Esophagus squamous epithelium (tissue), 5 donors: ENCODE measurements at regions not wholly inside any gene's neighbourhood (a gene's known extent, or its start where the extent isn't known, plus 50 kb on each side); places are given as distances from the start of the nearest gene placed in this dataset.
"Not testable (repeated sequence)": the region's sequence is repeated elsewhere in the genome, so short reads cannot be mapped to it uniquely, and the experiment has no call there.

Experiments used
- DNase-seq: peaks from one replicate; lab custom pipeline; 2025; lab: John Stamatoyannopoulos, UW
- H3K27ac ChIP-seq, 4 donors: fragments of 200-600 bp; sonication (generic); one replicate each; pipeline ENCODE4 v1.5.1; 2016 to 2019; ENCODE audit warnings: mild to moderate bottlenecking in 1 of 4
- H3K27me3 ChIP-seq, 4 donors: fragments of 200-600 bp; sonication (generic); 1 replicate in 3 of 4; 2 replicates in 1 of 4; pipeline versions ENCODE4 v1.5.1 to v1.6.0; 2017 to 2021; ENCODE audit warnings: antibody characterized with exemption in 1 of 4
- H3K36me3 ChIP-seq, 3 donors: fragments of 200-600 bp; sonication (generic); one replicate each; pipeline ENCODE4 v1.5.1; 2016 to 2019
- H3K4me1 ChIP-seq, 3 donors: fragments of 200-600 bp; sonication (generic); one replicate each; pipeline ENCODE4 v1.5.1; 2017 to 2019
- H3K4me3 ChIP-seq, 4 donors: fragments of 200-600 bp; sonication (generic); 1 replicate in 3 of 4; 2 replicates in 1 of 4; pipeline ENCODE4 v1.5.1; 2016 to 2019; ENCODE audit warnings: mild to moderate bottlenecking in 2 of 4, moderate library complexity in 1 of 4
- H3K9me3 ChIP-seq, 3 donors: fragments of 200-600 bp; sonication (generic); one replicate each; pipeline ENCODE4 v1.5.1; 2016 to 2019
- POLR2A ChIP-seq, 4 donors: fragments of 450-650 bp; IDR thresholded peaks; one replicate each; pipeline ENCODE4 v1.6.1; 2017; ENCODE audit warnings: antibody characterized with exemption in 4 of 4, mild to moderate bottlenecking in 4 of 4, moderate library complexity in 3 of 4
- WGBS, 2 donors: methylation state at CpG; one replicate each; pipeline ENCODE4 v1.1.5; 2018; 5-methylcytosine and 5-hydroxymethylcytosine counted together
- intact Hi-C: fragments of 100-400 bp; cut with DNase I; formaldehyde crosslinking; loops from one replicate; pipeline ENCODE4 v1.15.0; 2022
- TF ChIP-seq, protein P1 (sequence below), 6 experiments: fragments of 450-650 bp in 4 of 6; fragments of 200-600 bp in 2 of 6; sonication (generic) in 2 of 6; IDR thresholded peaks; one replicate each; pipeline ENCODE4 v1.5.1; 2016 to 2019; ENCODE audit warnings: antibody characterized with exemption in 6 of 6, mild to moderate bottlenecking in 4 of 6, moderate library complexity in 4 of 6
- donor health status: DM: yes; HTN: yes; CAD: no.

DNA sequence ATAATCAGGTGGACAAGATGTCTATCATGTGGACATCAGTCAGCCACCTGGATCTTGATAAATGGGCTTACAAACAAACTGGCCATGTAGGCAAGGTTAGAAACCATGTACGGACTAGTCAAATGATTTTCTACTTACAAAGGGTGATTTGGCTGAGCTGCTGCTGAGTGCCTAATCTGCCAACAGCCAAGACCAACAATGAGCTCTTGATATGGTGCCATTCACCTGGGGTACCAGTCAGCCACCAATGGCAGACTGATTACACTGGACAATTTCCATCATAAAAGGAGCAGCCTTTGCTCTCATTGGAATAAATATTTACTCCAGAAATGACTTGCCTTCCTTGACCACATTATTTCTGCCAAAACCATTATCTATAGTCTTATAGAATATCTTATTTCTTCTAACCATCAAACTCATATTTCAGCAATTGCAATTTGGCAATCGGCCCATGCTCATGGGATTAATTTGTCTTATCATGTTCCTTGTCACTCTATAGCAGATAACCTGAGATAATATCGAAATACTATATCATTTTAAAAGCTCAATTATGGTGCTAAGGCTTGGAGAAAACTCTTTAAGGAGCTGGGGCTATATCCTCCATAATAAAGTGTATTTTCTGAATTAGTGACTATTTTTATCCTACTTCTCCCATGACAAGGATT is 135.1 kb downstream of the SLC25A46 start:
- TF ChIP-seq, protein P1, sequence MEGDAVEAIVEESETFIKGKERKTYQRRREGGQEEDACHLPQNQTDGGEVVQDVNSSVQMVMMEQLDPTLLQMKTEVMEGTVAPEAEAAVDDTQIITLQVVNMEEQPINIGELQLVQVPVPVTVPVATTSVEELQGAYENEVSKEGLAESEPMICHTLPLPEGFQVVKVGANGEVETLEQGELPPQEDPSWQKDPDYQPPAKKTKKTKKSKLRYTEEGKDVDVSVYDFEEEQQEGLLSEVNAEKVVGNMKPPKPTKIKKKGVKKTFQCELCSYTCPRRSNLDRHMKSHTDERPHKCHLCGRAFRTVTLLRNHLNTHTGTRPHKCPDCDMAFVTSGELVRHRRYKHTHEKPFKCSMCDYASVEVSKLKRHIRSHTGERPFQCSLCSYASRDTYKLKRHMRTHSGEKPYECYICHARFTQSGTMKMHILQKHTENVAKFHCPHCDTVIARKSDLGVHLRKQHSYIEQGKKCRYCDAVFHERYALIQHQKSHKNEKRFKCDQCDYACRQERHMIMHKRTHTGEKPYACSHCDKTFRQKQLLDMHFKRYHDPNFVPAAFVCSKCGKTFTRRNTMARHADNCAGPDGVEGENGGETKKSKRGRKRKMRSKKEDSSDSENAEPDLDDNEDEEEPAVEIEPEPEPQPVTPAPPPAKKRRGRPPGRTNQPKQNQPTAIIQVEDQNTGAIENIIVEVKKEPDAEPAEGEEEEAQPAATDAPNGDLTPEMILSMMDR (IDR thresholded peaks at IDR 0.05): no peak
- TF ChIP-seq POLR2A (IDR thresholded peaks at IDR 0.05): no peak
- Histone ChIP-seq H3K36me3 (no peaks in the 10 kb centered on the region), H3K9me3 (no peaks in the 10 kb centered on the region), H3K27ac (no peak overlapping the region), H3K27me3 (no peaks in the 10 kb centered on the region), H3K4me1 (no peaks in the 10 kb centered on the region), H3K4me3 (no peak overlapping the region)
- WGBS, 2 donors: 38 to 40% methylated on average over 3 of the region's 3 CpGs
- DNase-seq: no peak
- intact Hi-C loops: no loop called here

GRCh38 chr5:110875115-110875514 is 136.3 kb downstream of the SLC25A46 start:
- H3K36me3 ChIP-seq, H3K4me1 ChIP-seq, H3K9me3 ChIP-seq, H3K27ac ChIP-seq, intact Hi-C loops, H3K4me3 ChIP-seq, H3K27me3 ChIP-seq, DNase-seq: not testable (repeated sequence)

GRCh38 chr5:110878115-110878514 is 139.3 kb downstream of the SLC25A46 start:
- Histone ChIP-seq H3K27ac (no peak overlapping the region), H3K4me1 (peaks cover 0 to 28% (median 13%) of the 10 kb centered on the region in 3 donors), H3K36me3 (no peaks in the 10 kb centered on the region), H3K4me3 (no peak overlapping the region), H3K27me3 (no peaks in the 10 kb centered on the region), H3K9me3 (no peaks in the 10 kb centered on the region)
- intact Hi-C loops: no loop called here
- TF ChIP-seq, protein P1 (IDR thresholded peaks at IDR 0.05): no peak
- no peak for TF ChIP-seq POLR2A (IDR thresholded peaks at IDR 0.05)
- no peak for DNase-seq

- 59 to 69% methylated on average over 4 of the region's 4 CpGs for WGBS, 2 donors
- no peak for DNase-seq
- Histone ChIP-seq H3K27ac (peak overlapping the region in 3 of 4 donors; percentile 37 to 62 (median 40)), H3K4me3 (no peak overlapping the region), H3K27me3 (no peaks in the 10 kb centered on the region), H3K36me3 (no peaks in the 10 kb centered on the region), H3K4me1 (peaks cover 0 to 41% (median 17%) of the 10 kb centered on the region in 3 donors), H3K9me3 (no peaks in the 10 kb centered on the region)
- TF ChIP-seq POLR2A (IDR thresholded peaks at IDR 0.05): no peak
- TF ChIP-seq, protein P1 (IDR thresholded peaks at IDR 0.05): no peak
- intact Hi-C loops: no loop called here
Measured at GRCh38 chr5:110879675-110880074, 140.9 kb downstream of the SLC25A46 start.

DNA sequence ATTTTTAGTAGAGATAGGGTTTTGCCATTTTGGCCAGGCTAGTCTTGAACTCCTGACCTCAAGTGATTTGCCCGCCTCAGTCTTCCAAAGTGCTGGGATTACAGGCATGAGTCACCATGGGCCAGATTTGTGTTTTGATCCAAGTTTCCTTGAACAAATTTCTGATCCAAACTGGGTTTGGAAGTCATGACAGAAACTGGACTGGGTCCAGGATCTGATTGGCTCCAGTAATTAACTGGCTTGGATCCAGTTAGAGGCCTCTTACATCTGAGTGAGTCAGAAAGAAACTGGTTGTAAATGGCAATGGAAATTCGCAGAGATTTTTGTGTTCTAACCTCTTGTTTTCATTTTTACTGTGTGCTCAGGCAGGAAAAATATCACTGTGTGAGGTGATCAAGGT is 141.6 kb downstream of the SLC25A46 start:
- intact Hi-C loops: no loop called here
- Histone ChIP-seq H3K4me3 (no peak overlapping the region), H3K27me3 (no peaks in the 10 kb centered on the region), H3K4me1 (peaks cover 0 to 41% (median 17%) of the 10 kb centered on the region in 3 donors), H3K36me3 (no peaks in the 10 kb centered on the region), H3K27ac (peak overlapping the region; percentile 8 to 66 (median 51)), H3K9me3 (no peaks in the 10 kb centered on the region)
- DNase-seq: no peak
- WGBS, 2 donors: 5 to 34% methylated on average over 2 of the region's 2 CpGs
- TF ChIP-seq, protein P1 (IDR thresholded peaks at IDR 0.05): no peak
- TF ChIP-seq POLR2A (IDR thresholded peaks at IDR 0.05): no peak

DNA sequence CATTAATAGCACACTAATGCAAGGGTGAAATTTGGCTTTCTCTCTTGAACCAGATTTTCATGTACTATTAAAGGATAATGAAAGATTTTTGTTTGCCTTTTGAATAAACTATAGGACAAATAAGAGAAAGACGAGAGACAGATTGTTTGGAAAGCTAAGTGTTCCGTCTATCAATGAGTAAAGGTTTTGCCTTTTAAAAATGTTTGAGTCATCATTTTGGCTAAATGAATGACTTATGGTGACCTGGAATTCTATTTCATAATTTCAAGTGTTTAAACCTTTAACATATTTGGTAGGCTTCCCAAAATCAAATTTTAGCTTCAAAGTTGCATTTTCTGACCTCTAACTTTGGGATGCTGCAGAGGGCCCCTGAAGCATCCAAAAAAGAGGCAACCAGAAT is 145.2 kb downstream of the SLC25A46 start:
- no peaks in the 10 kb centered on the region for H3K36me3 ChIP-seq
- no peaks in the 10 kb centered on the region for H3K27me3 ChIP-seq
- TF ChIP-seq, protein P1 (IDR thresholded peaks at IDR 0.05): no peak
- no peak for TF ChIP-seq POLR2A (IDR thresholded peaks at IDR 0.05)
- peaks cover 0 to 41% (median 17%) of the 10 kb centered on the region in 3 donors for H3K4me1 ChIP-seq
- no peaks in the 10 kb centered on the region for H3K9me3 ChIP-seq
- intact Hi-C loops: no loop called here
- DNase-seq: no peak
- H3K27ac ChIP-seq: no peak overlapping the region
- no peak overlapping the region for H3K4me3 ChIP-seq
- 34 to 40% methylated on average over 2 of the region's 2 CpGs for WGBS, 2 donors

GRCh38 chr5:110887170-110887569 is 148.4 kb downstream of the SLC25A46 start:
- H3K27me3 ChIP-seq, H3K36me3 ChIP-seq, H3K27ac ChIP-seq, intact Hi-C loops, H3K4me3 ChIP-seq, DNase-seq, H3K9me3 ChIP-seq: not testable (repeated sequence)
- 94 to 96% methylated on average over 3 of the region's 3 CpGs for WGBS, 2 donors
- peaks cover 0 to 13% (median 3%) of the 10 kb centered on the region in 3 donors for H3K4me1 ChIP-seq

DNA sequence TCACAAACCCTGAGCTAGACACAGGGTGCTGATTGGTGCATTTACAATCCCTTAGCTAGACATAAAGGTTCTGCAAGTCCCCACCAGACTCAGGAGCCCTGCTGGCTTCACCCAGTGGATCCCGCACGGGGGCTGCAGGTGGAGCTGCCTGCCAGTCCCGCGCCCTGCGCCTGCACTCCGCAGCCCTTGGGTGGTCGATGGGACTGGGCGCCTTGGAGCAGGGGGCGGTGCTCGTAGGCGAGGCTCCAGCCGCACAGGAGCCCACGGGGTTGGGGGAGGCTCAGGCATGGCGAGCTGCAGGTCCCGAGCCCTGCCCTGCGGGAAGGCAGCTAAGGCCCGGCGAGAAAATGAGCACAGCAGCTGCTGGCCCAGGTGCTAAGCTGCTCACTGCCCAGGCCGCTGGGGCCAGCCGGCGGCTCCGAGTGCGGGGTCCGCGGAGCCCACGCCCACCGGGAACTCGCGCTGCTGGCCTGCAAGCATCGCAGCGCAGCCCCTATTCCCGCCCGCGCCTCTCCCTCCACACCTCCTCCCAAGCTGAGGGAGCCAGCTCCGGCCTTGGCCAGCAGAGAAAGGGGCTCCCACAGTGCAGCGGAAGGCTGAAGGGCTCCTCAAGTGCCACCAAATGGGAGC is 155.2 kb downstream of the SLC25A46 start:
- H3K4me3 ChIP-seq, intact Hi-C loops, H3K9me3 ChIP-seq, H3K36me3 ChIP-seq, H3K27ac ChIP-seq, H3K4me1 ChIP-seq, DNase-seq, H3K27me3 ChIP-seq: not testable (repeated sequence)
- 83 to 88% methylated on average over 3 of the region's 36 CpGs for WGBS, 2 donors
